Mesendoderm (in vitro differentiated cells): ENCODE measurements at regions not wholly inside any gene's neighbourhood (a gene's known extent, or its start where the extent isn't known, plus 50 kb on each side); places are given as distances from the start of the nearest gene placed in this dataset.

Source experiments
- DNase-seq: peaks from one replicate; pipeline ENCODE4 v3.0.0; 2013
- H2AK5ac ChIP-seq: 2 replicates; pipeline ENCODE4 v1.6.1; 2013; ENCODE audit warnings: low read length, inconsistent platforms
- H2BK120ac ChIP-seq: 2 replicates; pipeline ENCODE4 v1.6.1; 2013; ENCODE audit warnings: low read depth, mild to moderate bottlenecking, low read length, moderate library complexity, mixed read lengths
- H2BK15ac ChIP-seq: replicated peaks from 2 replicates; pipeline ENCODE4 v1.6.1; 2013; ENCODE audit warnings: low read depth, mild to moderate bottlenecking, moderate library complexity
- H2BK5ac ChIP-seq: 2 replicates; pipeline ENCODE4 v1.6.1; 2013; ENCODE audit warnings: low read length, inconsistent platforms
- H3K18ac ChIP-seq: 2 replicates; pipeline ENCODE4 v1.6.1; 2013; ENCODE audit warnings: mild to moderate bottlenecking, low read length, mixed read lengths
- H3K23ac ChIP-seq: one replicate; pipeline ENCODE4 v1.6.1; 2013; ENCODE audit warnings: low read length
- H3K27ac ChIP-seq: 2 replicates; pipeline ENCODE4 v1.5.1; 2013; ENCODE audit warnings: low read depth, mild to moderate bottlenecking, inconsistent platforms, low read length, moderate library complexity
- H3K27me3 ChIP-seq: 2 replicates; pipeline ENCODE4 v1.6.1; 2013; ENCODE audit warnings: low read length, control low read depth, mild to moderate bottlenecking, inconsistent platforms; ENCODE audit not compliant: insufficient read depth, poor library complexity
- H3K36me3 ChIP-seq: 2 replicates; pipeline ENCODE4 v1.6.1; 2013; ENCODE audit warnings: low read length, inconsistent platforms; ENCODE audit not compliant: control insufficient read depth, insufficient read depth
- H3K4ac ChIP-seq: one replicate; pipeline ENCODE4 v1.6.1; 2013; ENCODE audit warnings: low read depth, mild to moderate bottlenecking, low read length, moderate library complexity
- H3K4me1 ChIP-seq: 2 replicates; pipeline ENCODE4 v1.6.1; 2013; ENCODE audit warnings: low read depth, low read length, inconsistent platforms; ENCODE audit not compliant: control insufficient read depth
- H3K4me2 ChIP-seq: 2 replicates; pipeline ENCODE4 v1.6.1; 2013; ENCODE audit warnings: low read length
- H3K4me3 ChIP-seq: 2 replicates; pipeline ENCODE4 v1.5.1; 2013; ENCODE audit warnings: mild to moderate bottlenecking, low read length
- H3K56ac ChIP-seq: one replicate; pipeline ENCODE4 v1.6.1; 2013; ENCODE audit warnings: low read length
- H3K79me1 ChIP-seq: 2 replicates; pipeline ENCODE4 v1.6.1; 2013; ENCODE audit warnings: low read length, inconsistent platforms
- H3K79me2 ChIP-seq: 2 replicates; pipeline ENCODE4 v1.6.1; 2013; ENCODE audit warnings: mild to moderate bottlenecking, low read length; ENCODE audit not compliant: control insufficient read depth, insufficient read depth
- H3K9ac ChIP-seq: 2 replicates; pipeline ENCODE4 v1.6.1; 2013; ENCODE audit warnings: low read length, inconsistent platforms
- H4K5ac ChIP-seq: one replicate; pipeline ENCODE4 v1.6.1; 2013; ENCODE audit warnings: low read length
- H4K8ac ChIP-seq: one replicate; pipeline ENCODE4 v1.6.1; 2013; ENCODE audit warnings: low read depth, mild to moderate bottlenecking, control low read depth, low read length, moderate library complexity
- WGBS: extraction: QIAGEN DNeasy Blood & Tissue Kit; methylation state at CpG from one replicate; pipeline ENCODE4 v1.1.7; 2013; ENCODE audit warnings: low lambda C conversion rate, missing lambda C conversion rate; ENCODE audit not compliant: insufficient coverage; ENCODE audit errors: extremely low coverage; 5-methylcytosine and 5-hydroxymethylcytosine counted together

- Histone ChIP-seq H3K36me3 (no peaks in the 10 kb centered on the region), H2BK120ac (no peak overlapping the region), H3K4me2 (no peak overlapping the region), H3K23ac (no peak overlapping the region), H3K56ac (no peak overlapping the region), H3K27me3 (no peaks in the 10 kb centered on the region), H3K4me1 (no peaks in the 10 kb centered on the region), H3K18ac (no peak overlapping the region), H4K5ac (no peak overlapping the region), H3K27ac (no peak overlapping the region), H3K79me1 (no peaks in the 10 kb centered on the region), H4K8ac (no peak overlapping the region), H3K4me3 (no peak overlapping the region), H2BK15ac (no peak overlapping the region), H2AK5ac (no peak overlapping the region), H3K9ac (no peak overlapping the region), H2BK5ac (no peak overlapping the region), H3K79me2 (no peaks in the 10 kb centered on the region), H3K4ac (no peak overlapping the region)
- no peak for DNase-seq
These were observed 485.7 kb upstream of the TUSC1 start for GRCh38 chr9:26163931-26164330.

- no peak overlapping the region for H4K5ac ChIP-seq
- H3K79me1 ChIP-seq = no peaks in the 10 kb centered on the region
- H4K8ac ChIP-seq = no peak overlapping the region
- DNase-seq = no peak
- H3K23ac ChIP-seq = no peak overlapping the region
- H3K79me2 ChIP-seq = no peaks in the 10 kb centered on the region
- no peaks in the 10 kb centered on the region for H3K27me3 ChIP-seq
- WGBS = no CpG with 5 or more reads among the region's 2 CpGs
- H2BK15ac ChIP-seq = no peak overlapping the region
- H3K4me2 ChIP-seq = no peak overlapping the region
- H2BK120ac ChIP-seq = no peak overlapping the region
- no peak overlapping the region for H3K27ac ChIP-seq
- no peak overlapping the region for H2AK5ac ChIP-seq
- no peaks in the 10 kb centered on the region for H3K36me3 ChIP-seq
- no peak overlapping the region for H3K9ac ChIP-seq
- H3K18ac ChIP-seq = no peak overlapping the region
- no peaks in the 10 kb centered on the region for H3K4me1 ChIP-seq
- H3K4ac ChIP-seq = no peak overlapping the region
- no peak overlapping the region for H2BK5ac ChIP-seq
- no peak overlapping the region for H3K4me3 ChIP-seq
- H3K56ac ChIP-seq = no peak overlapping the region
These were observed 481.5 kb upstream of the TUSC1 start for GRCh38 chr9:26159575-26160392.

GRCh38 chr9:26158631-26159150 is 480.4 kb upstream of the TUSC1 start:
- Histone ChIP-seq H4K8ac (no peak overlapping the region), H3K23ac (no peak overlapping the region)

GRCh38 chr9:26157411-26157810 is 479.2 kb upstream of the TUSC1 start:
- H3K9ac ChIP-seq = no peak overlapping the region
- H3K79me2 ChIP-seq = no peaks in the 10 kb centered on the region
- no peaks in the 10 kb centered on the region for H3K36me3 ChIP-seq
- no peak overlapping the region for H4K5ac ChIP-seq
- no peak overlapping the region for H3K27ac ChIP-seq
- WGBS = no CpG with 5 or more reads among the region's 5 CpGs
- no peak overlapping the region for H3K4ac ChIP-seq
- no peak overlapping the region for H4K8ac ChIP-seq
- H3K4me2 ChIP-seq = no peak overlapping the region
- H3K27me3 ChIP-seq = no peaks in the 10 kb centered on the region
- no peak overlapping the region for H2BK5ac ChIP-seq
- no peak overlapping the region for H3K56ac ChIP-seq
- H2BK15ac ChIP-seq = no peak overlapping the region
- no peaks in the 10 kb centered on the region for H3K4me1 ChIP-seq
- no peak for DNase-seq
- no peak overlapping the region for H3K18ac ChIP-seq
- no peak overlapping the region for H3K23ac ChIP-seq
- no peak overlapping the region for H3K4me3 ChIP-seq
- no peak overlapping the region for H2BK120ac ChIP-seq
- H3K79me1 ChIP-seq = no peaks in the 10 kb centered on the region
- no peak overlapping the region for H2AK5ac ChIP-seq

More at GRCh38 chr9:26158631-26159150, 480.4 kb upstream of the TUSC1 start:
- DNase-seq = no peak
- H3K9ac ChIP-seq = no peak overlapping the region
- H2AK5ac ChIP-seq = no peak overlapping the region
- no peak overlapping the region for H2BK120ac ChIP-seq
- H4K5ac ChIP-seq = no peak overlapping the region
- no peak overlapping the region for H3K4me3 ChIP-seq
- no CpG with 5 or more reads among the region's 4 CpGs for WGBS
- H3K36me3 ChIP-seq = no peaks in the 10 kb centered on the region
- H3K79me1 ChIP-seq = no peaks in the 10 kb centered on the region
- no peak overlapping the region for H3K4ac ChIP-seq
- no peak overlapping the region for H3K18ac ChIP-seq
- no peaks in the 10 kb centered on the region for H3K4me1 ChIP-seq
- no peaks in the 10 kb centered on the region for H3K27me3 ChIP-seq
- no peak overlapping the region for H2BK15ac ChIP-seq
- no peak overlapping the region for H3K27ac ChIP-seq
- H3K56ac ChIP-seq = no peak overlapping the region
- no peak overlapping the region for H2BK5ac ChIP-seq
- no peak overlapping the region for H3K4me2 ChIP-seq
- no peaks in the 10 kb centered on the region for H3K79me2 ChIP-seq

- H3K79me1 ChIP-seq = no peaks in the 10 kb centered on the region
- H2BK15ac ChIP-seq = no peak overlapping the region
- no peak overlapping the region for H2BK120ac ChIP-seq
- H2AK5ac ChIP-seq = no peak overlapping the region
- no peak overlapping the region for H4K5ac ChIP-seq
- H4K8ac ChIP-seq = no peak overlapping the region
- no peak overlapping the region for H3K56ac ChIP-seq
- no peak overlapping the region for H3K4me2 ChIP-seq
- no peak for DNase-seq
- no peaks in the 10 kb centered on the region for H3K4me1 ChIP-seq
- H3K18ac ChIP-seq = peak overlapping the region; percentile 39
- no peak overlapping the region for H3K27ac ChIP-seq
- H3K4ac ChIP-seq = no peak overlapping the region
- no peaks in the 10 kb centered on the region for H3K36me3 ChIP-seq
- no peak overlapping the region for H3K23ac ChIP-seq
- WGBS = no CpG with 5 or more reads among the region's 2 CpGs
- H3K4me3 ChIP-seq = no peak overlapping the region
- no peaks in the 10 kb centered on the region for H3K27me3 ChIP-seq
- no peak overlapping the region for H2BK5ac ChIP-seq
- H3K79me2 ChIP-seq = no peaks in the 10 kb centered on the region
- H3K9ac ChIP-seq = no peak overlapping the region
These were observed 474.1 kb upstream of the TUSC1 start for GRCh38 chr9:26152350-26152749.

GRCh38 chr9:26148128-26148527 is 469.9 kb upstream of the TUSC1 start:
- Histone ChIP-seq H3K27ac (no peak overlapping the region), H4K8ac (no peak overlapping the region), H3K9ac (no peak overlapping the region), H3K4me2 (no peak overlapping the region), H4K5ac (no peak overlapping the region), H2BK120ac (no peak overlapping the region), H3K4ac (no peak overlapping the region), H2AK5ac (no peak overlapping the region), H3K4me3 (no peak overlapping the region), H3K23ac (no peak overlapping the region), H3K56ac (no peak overlapping the region), H3K18ac (no peak overlapping the region), H3K79me1 (no peaks in the 10 kb centered on the region), H3K27me3 (no peaks in the 10 kb centered on the region), H3K79me2 (no peaks in the 10 kb centered on the region), H3K36me3 (no peaks in the 10 kb centered on the region), H2BK15ac (no peak overlapping the region), H2BK5ac (no peak overlapping the region), H3K4me1 (no peaks in the 10 kb centered on the region)
- DNase-seq = no peak
- no CpG with 5 or more reads among the region's 2 CpGs for WGBS
